ENCODE measurements at regions not wholly inside any gene's neighbourhood (a gene's known extent, or its start where the extent isn't known, plus 50 kb on each side); places are given as distances from the start of the nearest gene placed in this dataset.

DNA sequence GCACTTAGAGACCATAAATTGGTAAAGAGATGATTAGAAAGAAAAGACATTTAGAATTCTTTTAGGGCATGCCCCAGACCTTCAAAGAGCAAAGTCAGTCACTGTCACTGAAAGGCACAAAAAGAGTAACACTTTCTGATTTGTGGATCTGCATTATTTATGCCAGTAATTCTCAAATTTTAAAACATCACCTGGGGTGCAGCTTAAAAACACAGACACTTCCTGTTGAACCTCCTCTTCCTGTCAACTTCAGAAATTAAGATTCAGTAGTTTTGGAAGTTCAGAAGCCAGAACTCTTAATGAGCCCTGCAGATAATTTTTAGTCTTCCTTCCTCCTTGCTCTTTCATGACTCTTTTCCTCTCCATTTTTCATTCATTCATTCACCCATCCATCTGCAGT, 137.5 kb downstream of the NRN1 start:
- TF ChIP-seq POLR2A (IDR thresholded peaks at IDR 0.05; ENCODE audit: low read depth) = no peak
- no peak for TF ChIP-seq POLR2AphosphoS5 (IDR thresholded peaks at IDR 0.05)
